Tibial nerve (tissue), 4 donors: ENCODE measurements at regions not wholly inside any gene's neighbourhood (a gene's known extent, or its start where the extent isn't known, plus 50 kb on each side); places are given as distances from the start of the nearest gene placed in this dataset.

ENCODE experiments used
- CTCF ChIP-seq, 5 experiments: fragments of 200-600 bp in 3 of 5; fragments of 450-650 bp in 2 of 5; sonication (generic) in 3 of 5; IDR thresholded peaks; one replicate each; pipeline ENCODE4 v1.5.1; 2016 to 2019; ENCODE audit warnings: antibody characterized with exemption in 5 of 5, mild to moderate bottlenecking in 3 of 5, moderate library complexity in 2 of 5
- EP300 ChIP-seq, 2 donors: sonication (generic); formaldehyde crosslinking; IDR thresholded peaks; one replicate each; pipeline ENCODE4 v1.6.1; 2017; ENCODE audit warnings: antibody characterized with exemption in 2 of 2, mild to moderate bottlenecking in 1 of 2
- POLR2A ChIP-seq, 2 donors: fragments of 450-650 bp; IDR thresholded peaks; one replicate each; pipeline ENCODE4 v1.6.1; 2017; ENCODE audit warnings: antibody characterized with exemption in 2 of 2, mild to moderate bottlenecking in 2 of 2, moderate library complexity in 2 of 2

- TF ChIP-seq EP300 (IDR thresholded peaks at IDR 0.05) (no peak), CTCF (IDR thresholded peaks at IDR 0.05) (no peak), POLR2A (IDR thresholded peaks at IDR 0.05) (no peak)
Observed at GRCh38 chr2:18123211-18123570, 244.7 kb downstream of the KCNS3 start.
